DMS53 (cell line): ENCODE measurements at regions not wholly inside any gene's neighbourhood (a gene's known extent, or its start where the extent isn't known, plus 50 kb on each side); places are given as distances from the start of the nearest gene placed in this dataset.
A peak's percentile ranks its signal among the peaks of the same experiment; 100 is the strongest.
"Not testable (repeated sequence)": the region's sequence is repeated elsewhere in the genome, so short reads cannot be mapped to it uniquely, and the experiment has no call there.

Experiments used
- DNase-seq: peaks from one replicate; lab custom pipeline; 2025; lab: John Stamatoyannopoulos, UW

- no peak for DNase-seq
Measured at GRCh38 chr11:41713030-41713429, 253.6 kb upstream of the LRRC4C start.

- DNase-seq: no peak
Measured at GRCh38 chr11:41714101-41714500, 254.6 kb upstream of the LRRC4C start.

GRCh38 chr11:41716862-41717261, 257.4 kb upstream of the LRRC4C start:
- no peak for DNase-seq

GRCh38 chr11:41720761-41721160, 261.3 kb upstream of the LRRC4C start:
- DNase-seq: no peak

- DNase-seq: not testable (repeated sequence)
Measured at GRCh38 chr11:41728161-41728560, 268.7 kb upstream of the LRRC4C start.

- DNase-seq: no peak
Measured at GRCh38 chr11:41775296-41775695, 315.8 kb upstream of the LRRC4C start.

- no peak for DNase-seq
Measured at GRCh38 chr11:41779401-41779960, 320.0 kb upstream of the LRRC4C start.

- no peak for DNase-seq
Measured at GRCh38 chr11:41781441-41781840, 322.0 kb upstream of the LRRC4C start.

GRCh38 chr11:41784513-41785335, 325.3 kb upstream of the LRRC4C start:
- DNase-seq: peak; percentile 90

GRCh38 chr11:41786087-41786486, 326.6 kb upstream of the LRRC4C start:
- DNase-seq: peak; percentile 28

- no peak for DNase-seq
Measured at GRCh38 chr11:41788177-41788576, 328.7 kb upstream of the LRRC4C start.

- DNase-seq: no peak
Measured at GRCh38 chr11:41789376-41789775, 329.9 kb upstream of the LRRC4C start.

- no peak for DNase-seq
Measured at GRCh38 chr11:41795004-41795403, 335.6 kb upstream of the LRRC4C start.

GRCh38 chr11:41799754-41800153, 340.3 kb upstream of the LRRC4C start:
- DNase-seq: no peak

GRCh38 chr11:41803895-41804294, 344.4 kb upstream of the LRRC4C start:
- no peak for DNase-seq

GRCh38 chr11:41816396-41816795, 356.9 kb upstream of the LRRC4C start:
- DNase-seq: no peak

- DNase-seq: not testable (repeated sequence)
Measured at GRCh38 chr11:41824287-41824686, 364.8 kb upstream of the LRRC4C start.

- DNase-seq: no peak
Measured at GRCh38 chr11:41826085-41826484, 366.6 kb upstream of the LRRC4C start.

GRCh38 chr11:41836431-41836830, 377.0 kb upstream of the LRRC4C start:
- DNase-seq: no peak

GRCh38 chr11:41842673-41843072, 383.2 kb upstream of the LRRC4C start:
- no peak for DNase-seq

- DNase-seq: no peak
Measured at GRCh38 chr11:41845066-41845465, 385.6 kb upstream of the LRRC4C start.

GRCh38 chr11:41848349-41848748, 388.9 kb upstream of the LRRC4C start:
- DNase-seq: no peak

GRCh38 chr11:41849250-41849649, 389.8 kb upstream of the LRRC4C start:
- no peak for DNase-seq

- DNase-seq: no peak
Measured at GRCh38 chr11:41851743-41852142, 392.3 kb upstream of the LRRC4C start.
